ENCODE measurements at regions not wholly inside any gene's neighbourhood (a gene's known extent, or its start where the extent isn't known, plus 50 kb on each side); places are given as distances from the start of the nearest gene placed in this dataset.
"Not testable (repeated sequence)": the region's sequence is repeated elsewhere in the genome, so short reads cannot be mapped to it uniquely, and the experiment has no call there.

DNA sequence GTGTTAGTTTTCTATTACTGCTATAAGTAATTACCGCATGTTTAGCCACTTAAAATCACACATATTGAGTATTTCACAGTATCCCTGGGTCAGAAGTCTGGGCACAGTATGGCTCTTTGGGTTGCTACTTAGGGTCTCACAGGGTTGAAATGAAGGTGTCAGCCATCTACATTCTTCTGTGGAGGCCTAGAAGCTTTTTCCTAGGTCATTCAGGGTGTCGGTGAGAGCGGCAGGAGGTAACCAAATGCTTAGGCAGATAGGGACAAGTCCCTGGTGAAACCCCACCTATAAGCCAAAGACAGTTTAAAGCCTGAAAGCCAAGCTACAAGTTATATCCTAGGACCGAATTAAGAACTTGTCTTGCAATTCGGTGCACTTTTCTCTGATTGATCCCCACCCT is 856.7 kb downstream of the PCDH17 start:
- no peak for DNase-seq (ENCODE audit: low read depth in 2 of 2)

DNA sequence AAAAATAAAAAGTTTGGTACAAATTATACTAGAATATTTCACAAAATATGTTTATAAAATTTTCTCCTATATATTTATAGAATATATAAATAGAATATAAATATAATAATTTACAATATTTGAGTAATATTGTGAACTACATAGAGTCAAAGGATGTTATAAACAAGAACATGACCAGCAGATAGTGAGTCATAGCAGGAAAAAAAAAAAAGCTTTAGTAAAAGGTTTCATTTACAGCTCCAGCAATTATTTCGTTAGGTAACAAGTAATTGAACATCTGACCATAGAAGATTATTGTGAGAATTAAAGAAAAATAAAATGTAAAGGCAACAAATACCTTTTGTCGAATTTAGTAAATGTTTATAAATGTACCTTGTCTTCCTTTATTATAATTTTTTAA is 864.1 kb downstream of the PCDH17 start:
- DNase-seq (ENCODE audit: low read depth in 2 of 2), result no peak

DNA sequence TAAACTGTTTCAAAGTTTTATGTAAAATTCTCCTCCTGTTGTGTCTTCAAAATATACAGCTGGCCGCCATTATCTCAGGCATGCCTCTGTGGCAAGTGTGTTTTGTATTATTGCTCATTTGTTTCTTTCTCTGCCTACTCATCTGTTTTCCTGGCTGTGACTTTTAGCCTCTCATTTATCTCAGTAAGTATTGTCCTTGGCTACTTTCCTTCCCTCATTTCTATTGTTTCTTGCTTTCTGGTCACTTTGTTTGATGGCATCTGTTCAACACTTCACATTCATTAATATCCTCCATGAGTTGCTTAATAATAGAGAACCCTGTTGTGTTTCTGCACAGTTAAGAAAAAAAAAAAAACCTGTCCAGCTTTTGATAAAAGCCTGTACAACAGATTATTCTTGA is 869.4 kb downstream of the PCDH17 start:
- DNase-seq (ENCODE audit: low read depth in 2 of 2), result no peak

DNA sequence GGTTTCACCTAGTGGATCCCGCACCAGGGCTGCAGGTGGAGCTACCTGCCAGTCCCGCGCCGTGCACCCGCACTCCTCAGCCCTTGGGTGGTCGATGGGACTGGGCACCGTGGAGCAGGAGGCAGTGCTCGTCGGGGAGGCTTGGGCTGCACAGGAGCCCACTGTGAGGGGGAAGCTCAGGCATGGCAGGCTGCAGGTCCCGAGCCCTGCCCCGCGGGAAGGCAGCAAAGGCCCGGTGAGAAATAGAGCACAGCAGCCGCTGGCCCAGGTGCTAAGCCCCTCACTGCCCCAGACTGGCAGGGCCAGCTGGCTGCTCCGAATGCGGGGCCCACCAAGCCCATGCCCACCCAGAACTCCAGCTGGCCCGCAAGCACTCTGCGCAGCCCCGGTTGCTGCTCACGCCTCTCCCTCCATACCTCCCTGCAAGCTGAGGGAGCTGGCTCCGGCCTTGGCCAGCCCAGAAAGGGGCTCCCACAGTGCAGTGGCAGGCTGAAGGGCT is 872.7 kb downstream of the PCDH17 start:
- DNase-seq (ENCODE audit: low read depth in 2 of 2), result not testable (repeated sequence)

DNA sequence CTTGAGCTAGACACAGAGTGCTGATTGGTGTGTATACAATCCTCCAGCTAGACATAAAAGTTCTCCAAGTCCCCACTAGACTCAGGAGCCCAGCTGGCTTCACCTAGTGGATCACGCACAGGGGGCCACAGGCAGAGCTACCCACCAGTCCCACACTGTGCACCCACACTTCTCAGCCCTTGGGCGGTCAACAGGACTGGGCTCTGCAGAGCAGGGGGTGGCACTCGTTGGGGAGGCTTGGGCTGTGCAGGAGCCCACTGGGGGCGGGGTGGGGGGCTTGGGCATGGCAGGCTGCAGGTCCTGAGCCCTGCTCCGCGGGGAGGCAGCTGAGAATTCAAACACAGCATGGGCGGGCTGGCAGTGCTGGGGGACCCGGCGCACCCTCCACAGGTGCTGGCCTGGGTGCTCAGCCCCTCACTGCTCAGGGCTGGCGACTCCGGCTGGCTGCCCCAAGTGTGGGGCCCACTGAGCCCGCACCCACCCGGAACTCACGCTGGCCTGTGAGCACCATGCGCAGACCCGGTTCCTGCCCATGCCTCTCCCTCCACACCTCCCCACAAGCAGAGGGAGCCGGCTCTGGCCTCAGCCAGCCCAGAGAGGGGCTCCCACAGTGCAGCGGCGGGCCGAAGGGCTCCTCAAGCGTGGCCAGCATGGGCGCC is 873.8 kb downstream of the PCDH17 start:
- not testable (repeated sequence) for DNase-seq (ENCODE audit: low read depth in 2 of 2)

DNA sequence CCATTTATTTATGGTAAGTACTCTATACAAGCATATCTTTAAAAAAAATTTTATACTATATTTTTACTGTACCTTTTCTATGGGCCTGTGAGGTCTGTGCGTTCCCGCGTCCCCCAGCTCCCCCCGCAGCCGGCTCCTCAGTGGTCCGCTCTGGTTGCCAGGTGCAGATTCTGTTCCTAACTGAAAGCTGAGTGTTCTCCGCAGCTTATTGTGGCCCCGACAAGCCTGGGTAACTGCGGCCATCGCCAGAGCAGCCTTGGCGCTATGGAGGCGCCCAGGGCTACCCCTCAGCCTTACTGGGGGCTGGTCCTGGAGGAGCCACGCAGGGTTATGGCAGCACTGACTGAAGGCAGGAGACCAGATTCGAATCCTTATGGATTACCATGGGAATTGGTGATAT is 896.8 kb downstream of the PCDH17 start:
- DNase-seq (ENCODE audit: low read depth in 2 of 2), result no peak

DNA sequence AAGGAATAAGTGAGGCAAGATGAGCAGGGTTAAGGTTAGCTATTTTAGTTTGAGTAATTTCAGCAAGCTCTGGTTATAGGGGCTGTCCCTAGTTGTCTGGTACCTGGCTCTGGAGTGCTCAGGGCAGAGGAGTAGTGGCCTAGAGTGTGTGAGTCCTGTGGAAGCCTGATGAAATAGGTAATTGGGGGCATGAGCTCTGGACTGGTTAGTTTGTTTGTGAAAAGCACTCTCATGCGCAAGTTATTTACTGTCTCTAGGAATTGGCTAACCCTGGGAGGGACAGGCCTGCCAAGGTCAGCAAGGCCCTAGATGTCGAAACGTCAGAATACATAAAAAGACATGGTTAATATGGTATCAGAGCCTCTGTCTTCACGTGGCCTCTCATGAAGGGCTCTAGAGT is 900.1 kb downstream of the PCDH17 start:
- DNase-seq (ENCODE audit: low read depth in 2 of 2), result no peak

DNA sequence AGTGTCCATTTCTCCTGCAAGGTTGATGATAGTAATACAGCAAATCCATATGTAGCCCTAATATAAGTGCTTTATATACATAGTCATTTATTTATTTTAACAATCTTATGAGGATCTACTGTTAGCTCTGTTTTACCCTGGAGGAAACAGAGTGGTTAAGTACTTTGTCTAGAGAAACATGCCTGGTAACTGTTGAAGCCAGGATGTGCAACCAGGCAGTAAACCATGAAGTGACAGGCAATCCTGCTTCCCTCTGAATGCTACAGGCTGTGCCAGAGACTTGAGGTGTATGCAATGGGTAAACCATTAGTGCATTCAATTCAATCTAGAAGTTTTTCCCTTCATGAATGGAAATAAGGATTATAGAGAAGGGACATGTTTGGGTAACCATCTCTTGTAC is 911.0 kb downstream of the PCDH17 start:
- no peak for DNase-seq (ENCODE audit: low read depth in 2 of 2)

DNA sequence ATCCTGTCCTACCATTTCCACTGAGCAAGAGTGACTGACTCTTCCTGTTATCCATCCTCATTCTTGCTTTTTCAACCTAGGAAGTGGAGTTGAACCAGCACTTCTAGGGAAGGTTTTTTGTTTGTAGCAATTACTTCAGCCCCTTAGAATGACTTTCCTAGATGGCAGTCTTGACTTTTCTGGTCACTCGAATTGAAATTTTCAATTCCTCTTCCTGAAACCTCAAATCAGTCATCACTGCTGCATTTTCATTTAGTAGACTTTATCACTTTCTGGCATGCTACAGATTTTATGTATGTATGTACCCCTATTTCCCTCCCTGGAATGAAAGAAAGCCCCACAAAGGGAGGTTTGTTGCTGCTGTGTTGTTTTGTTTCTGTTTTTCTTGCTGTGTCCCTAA is 915.9 kb downstream of the PCDH17 start:
- DNase-seq (ENCODE audit: low read depth in 2 of 2), result no peak

DNA sequence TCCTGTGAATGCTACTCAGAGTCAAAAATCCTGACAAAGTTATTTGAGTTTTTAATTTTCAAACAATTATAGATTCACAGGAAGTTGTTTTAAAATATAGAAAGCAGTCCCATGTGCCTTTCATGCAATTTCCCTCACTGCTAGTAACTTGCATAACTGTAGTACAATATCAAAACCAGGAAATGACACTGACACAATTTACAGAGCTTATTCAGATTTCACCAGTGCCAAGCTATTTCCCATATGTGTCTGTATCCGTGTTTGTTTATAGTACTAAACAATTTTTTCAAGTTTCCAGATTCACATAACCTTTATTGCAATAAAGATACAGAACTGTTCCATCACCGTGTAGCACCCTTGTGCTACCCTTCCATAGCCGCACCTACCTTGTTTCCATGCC is 934.6 kb downstream of the PCDH17 start:
- no peak for DNase-seq (ENCODE audit: low read depth in 2 of 2)

DNA sequence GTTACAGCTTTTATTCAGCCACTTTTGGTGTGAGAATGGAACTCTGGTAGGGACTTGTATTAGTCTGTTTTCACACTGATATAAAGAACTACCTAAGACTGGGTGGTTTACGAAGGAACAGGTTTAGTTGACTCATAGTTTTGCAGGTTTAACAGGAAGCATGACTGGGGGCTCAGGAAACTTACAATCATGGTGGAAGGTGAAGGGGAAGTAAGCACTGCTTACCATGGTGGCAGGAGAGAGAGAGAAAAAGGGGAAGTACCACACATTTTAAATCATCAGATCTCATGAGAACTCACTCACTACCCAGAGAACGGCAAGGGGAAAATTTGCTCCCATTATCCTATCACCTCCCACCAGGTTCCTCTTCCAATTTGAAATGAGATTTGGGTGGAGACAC is 942.2 kb downstream of the PCDH17 start:
- no peak for DNase-seq (ENCODE audit: low read depth in 2 of 2)

DNA sequence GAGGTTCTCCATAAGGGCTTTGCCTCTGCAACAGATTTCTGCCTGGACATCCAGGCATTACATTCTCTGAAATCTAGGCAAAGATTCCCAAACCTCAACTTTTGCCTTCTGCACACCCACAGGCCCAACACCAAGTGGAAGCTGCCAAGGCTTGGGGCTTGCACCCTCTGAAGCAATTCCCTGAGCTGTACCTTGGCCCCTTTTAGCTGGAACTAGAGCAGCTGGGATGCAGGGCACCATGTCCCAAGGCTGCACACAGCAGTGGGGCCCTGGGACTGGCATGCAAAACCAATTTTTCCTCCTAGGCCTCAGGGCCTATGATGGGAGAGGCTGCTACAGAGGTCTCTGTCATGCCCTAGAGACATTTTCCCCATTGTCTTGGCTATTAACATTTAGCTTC is 943.2 kb downstream of the PCDH17 start:
- no peak for DNase-seq (ENCODE audit: low read depth in 2 of 2)

DNA sequence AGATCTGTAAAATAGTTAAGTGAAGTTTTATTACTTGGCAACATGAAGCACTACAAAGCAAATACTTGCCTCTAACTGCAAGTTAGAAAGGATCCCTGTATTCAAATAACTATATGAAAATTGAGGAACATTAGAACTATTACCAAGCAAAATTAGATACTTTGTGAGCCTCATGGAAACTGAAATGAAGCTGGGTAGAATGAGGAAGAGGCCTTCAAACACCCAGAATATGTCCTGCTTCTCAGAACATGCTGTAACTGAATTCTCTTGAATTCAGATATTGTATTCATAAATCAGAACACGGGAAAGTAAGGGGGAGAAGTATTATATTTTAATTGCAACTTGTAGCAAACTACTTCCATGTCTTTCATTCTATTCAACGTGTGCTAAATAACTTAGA is 947.9 kb downstream of the PCDH17 start:
- DNase-seq (ENCODE audit: low read depth in 2 of 2), result no peak

DNA sequence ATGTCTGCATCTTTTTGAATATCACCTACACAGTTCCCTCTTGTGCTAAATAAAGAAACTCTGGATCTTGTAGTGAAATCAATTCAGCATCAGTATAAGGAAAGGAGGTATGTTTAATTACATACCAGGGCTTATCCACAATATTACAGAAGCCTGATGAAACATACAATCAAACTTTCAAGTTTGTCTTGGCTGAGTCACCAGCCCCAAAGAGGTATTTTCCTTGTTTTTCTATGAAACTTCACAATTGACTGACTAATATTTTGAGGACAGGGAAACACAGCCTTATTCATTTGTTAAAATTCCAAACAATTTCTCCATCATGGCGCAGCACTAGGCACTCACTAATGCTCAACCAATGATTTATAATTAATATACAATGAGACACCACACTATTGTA is 952.4 kb downstream of the PCDH17 start:
- no peak for DNase-seq (ENCODE audit: low read depth in 2 of 2)

DNA sequence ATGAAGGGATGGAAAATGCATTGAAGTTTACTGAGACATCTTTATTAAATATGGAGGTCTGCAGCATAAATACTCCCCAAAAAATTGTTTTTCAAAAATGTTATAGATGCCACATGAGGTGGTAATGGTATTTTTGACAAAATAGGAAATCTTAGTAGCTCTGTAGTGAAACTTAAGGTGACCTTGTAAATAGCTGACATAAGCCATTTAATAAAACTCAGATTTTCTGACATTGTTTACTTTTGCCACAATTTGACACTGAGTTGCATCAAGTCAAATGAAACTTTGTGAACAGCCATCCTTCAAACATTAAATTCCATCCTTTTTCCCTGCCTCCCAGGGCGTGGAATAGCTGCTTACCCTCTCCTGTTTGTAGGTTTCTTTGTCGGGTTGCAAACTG is 953.1 kb downstream of the PCDH17 start:
- no peak for DNase-seq (ENCODE audit: low read depth in 2 of 2)

DNA sequence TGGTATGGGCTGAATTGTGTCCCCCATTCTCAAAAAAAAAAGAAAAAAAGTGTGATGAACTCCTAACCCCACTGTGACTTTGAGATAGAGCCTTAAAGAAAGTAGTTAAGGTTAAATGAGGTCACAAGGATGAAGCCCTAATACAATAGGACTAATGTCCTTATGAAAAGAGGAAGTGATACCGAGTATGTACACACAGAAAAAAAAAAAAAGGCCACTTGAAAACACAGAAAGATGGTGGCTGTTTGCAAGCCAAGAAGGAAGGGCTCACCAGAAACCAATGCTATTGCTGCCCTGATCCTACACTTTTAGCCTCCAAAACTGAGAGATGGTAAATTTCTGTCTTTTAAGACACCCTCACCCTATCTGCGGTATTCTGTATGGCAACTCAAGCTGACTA is 955.6 kb downstream of the PCDH17 start:
- DNase-seq (ENCODE audit: low read depth in 2 of 2), result no peak

DNA sequence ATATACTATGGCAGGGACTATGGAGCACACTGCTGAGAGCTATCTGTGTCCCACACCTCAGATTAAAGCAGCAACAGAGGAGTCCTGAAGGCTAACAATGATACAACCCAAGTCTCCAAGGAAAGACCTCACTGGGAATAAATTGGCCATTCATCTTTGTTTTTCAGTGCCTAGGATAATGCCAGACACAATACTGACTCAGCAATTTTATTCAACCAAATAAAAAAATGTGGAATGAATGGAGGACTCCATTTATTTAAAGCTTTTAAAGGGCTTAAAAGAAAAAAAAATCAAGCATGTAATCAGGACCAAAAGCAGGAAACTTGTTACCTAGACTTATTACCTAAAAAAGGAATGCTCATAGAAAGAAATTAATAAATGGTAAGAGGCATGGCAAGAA is 960.5 kb downstream of the PCDH17 start:
- no peak for DNase-seq (ENCODE audit: low read depth in 2 of 2)

DNA sequence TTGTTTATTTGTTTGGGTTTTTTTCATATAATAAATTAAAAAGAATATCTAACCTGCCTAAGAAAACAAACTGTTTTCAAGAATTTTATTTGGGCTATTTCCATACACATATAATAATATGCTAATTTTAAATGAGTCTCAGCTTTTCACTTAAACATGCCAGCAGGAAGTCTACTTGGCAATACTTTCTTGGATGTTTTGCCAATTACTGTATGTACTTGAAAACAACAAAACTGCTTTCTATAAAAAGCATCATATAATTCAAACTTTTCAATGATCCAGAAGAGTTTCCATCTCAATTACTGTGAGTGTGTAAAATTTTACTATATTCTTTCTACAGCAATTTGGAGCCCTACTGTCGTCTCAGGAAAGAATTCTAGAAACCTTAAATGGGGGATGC is 961.2 kb downstream of the PCDH17 start:
- no peak for DNase-seq (ENCODE audit: low read depth in 2 of 2)

DNA sequence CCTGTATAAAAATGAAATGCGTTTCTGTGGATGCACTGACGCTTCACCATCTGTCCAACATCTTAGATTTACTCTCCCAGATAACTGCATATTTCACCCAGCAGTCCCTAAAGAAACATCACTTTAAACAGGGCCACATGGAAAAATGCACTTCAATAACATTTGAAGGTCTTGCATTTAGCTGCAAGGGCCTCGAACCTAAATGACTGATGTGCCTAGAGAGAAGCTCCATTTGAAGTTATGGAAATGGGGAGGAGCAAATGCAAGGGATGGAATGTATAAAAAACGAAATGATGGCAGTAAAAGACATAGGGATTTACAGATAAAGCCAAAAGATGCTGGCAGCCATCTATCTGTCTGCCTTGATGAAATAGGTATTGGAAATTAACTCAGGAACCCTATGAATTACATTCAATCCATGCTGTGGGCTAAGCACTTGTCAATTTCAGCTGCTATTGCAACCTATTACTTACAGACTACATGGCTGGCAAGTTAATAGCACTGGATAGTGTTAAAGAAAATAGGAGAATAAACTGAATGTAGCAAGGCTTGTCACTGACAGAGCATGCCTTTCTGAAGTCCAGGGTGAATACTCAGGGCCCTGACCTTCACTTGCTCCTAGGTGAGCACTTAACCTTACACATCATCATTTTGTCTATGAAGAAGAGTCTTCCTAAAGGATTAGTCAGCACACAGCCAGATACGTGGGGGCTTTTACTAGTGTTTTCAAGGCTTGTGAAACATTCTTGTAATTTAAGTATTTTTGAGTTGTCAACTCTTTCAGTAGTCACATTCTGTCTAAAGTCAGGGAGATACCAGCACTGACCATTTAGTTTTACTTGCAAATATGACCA is 963.4 kb downstream of the PCDH17 start:
- no peak for DNase-seq (ENCODE audit: low read depth in 2 of 2)

DNA sequence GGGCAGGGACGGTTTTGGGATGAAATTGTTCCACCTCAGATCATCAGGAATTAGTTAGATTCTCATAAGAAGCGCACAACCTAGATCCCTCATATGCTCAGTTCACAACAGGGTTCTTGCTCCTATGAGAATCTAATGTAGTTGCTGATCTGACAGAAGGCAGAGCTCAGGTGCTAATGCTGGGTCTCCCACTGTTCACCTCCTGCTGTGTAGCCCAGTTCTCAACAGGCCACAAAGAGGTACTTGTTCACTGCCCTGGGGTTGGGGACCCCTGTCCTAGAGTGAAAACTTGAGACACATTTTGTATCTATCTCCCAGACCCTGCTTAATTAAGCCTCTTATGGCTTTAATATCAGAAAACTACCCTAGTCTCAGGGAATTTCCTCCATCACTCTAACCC is 966.0 kb downstream of the PCDH17 start:
- DNase-seq (ENCODE audit: low read depth in 2 of 2), result no peak

DNA sequence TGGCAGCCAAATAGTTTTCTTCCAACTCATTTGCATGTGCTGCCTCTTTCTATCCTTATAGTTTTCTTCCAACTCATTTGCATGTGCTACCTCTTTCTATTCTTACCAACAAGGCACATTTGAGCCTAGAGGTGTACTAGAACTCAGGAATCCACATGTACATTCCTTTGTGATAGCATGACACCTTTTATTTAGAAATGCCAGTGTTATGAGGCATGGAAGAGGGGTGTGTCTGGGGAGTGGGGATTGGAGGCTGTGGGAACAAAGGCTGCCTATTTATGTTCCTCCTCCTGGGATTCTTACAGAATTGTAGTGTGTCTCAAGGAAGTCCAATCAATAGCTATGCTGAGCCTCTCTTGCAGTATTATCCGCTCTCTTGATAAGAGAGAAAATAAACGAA is 966.7 kb downstream of the PCDH17 start:
- no peak for DNase-seq (ENCODE audit: low read depth in 2 of 2)

DNA sequence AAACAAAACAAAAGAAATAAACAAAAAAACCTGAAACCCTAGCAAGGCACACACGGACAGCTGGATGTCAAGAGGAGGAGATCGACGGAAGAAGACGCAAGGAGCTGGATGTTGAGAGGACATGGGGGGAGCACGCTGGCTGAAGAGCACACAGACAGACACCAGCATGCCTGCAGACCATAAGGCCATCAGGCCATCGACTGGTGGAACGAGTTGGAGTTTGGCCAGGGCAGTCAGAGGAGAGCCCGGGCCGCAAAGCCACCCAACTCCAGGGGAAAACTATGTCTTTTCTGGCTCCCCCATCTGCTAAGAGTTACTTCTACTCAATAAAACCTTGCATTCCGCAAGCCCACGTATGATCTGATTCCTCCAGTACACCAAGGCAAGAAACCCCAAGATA is 979.6 kb downstream of the PCDH17 start:
- DNase-seq (ENCODE audit: low read depth in 2 of 2), result no peak

DNA sequence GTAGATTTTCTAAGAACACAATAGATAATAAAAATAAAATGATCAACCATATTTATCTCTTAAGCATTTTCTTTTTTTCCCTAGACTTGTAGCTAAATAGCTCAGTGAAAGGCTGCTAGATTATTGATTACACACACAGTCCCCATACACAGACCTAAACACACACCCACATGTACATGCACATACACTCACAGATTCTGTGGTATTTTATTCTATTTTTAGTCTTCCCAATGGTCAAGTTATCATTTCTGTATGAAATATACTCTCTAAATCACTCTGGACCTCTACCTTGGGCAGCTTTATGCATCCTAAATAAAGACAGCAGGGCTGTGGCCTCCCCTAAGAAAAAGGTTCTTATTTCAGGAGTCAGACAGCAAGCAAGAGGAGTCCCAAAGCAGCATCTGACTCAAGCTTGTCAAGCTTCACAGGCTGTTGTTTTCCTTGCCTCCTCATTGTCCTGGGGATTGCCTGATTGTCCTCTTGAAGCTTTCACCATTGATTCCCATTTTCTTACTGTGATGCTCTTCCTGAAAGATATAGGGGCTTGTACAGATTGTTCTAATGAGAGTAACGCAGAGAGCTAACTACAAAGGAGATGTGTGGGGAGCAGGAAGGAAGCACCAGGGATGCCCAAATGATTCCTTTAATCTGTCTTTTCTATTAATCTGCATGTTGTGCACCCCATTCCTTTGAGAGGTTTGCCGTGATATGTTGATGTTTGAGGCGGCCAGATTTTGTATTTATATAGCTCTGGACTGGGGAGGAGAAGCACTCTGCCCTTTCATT is 986.5 kb downstream of the PCDH17 start:
- DNase-seq (ENCODE audit: low read depth in 2 of 2), result no peak

Measured in activated CD4-positive, alpha-beta T cell treated with anti-CD3 and anti-CD28 coated beads for 24 hours (primary cell).